HEK293 (cell line): ENCODE measurements at regions not wholly inside any gene's neighbourhood (a gene's known extent, or its start where the extent isn't known, plus 50 kb on each side); places are given as distances from the start of the nearest gene placed in this dataset.

Source experiments
- CTCF ChIP-seq: fragments of 450-650 bp; formaldehyde crosslinking; IDR thresholded peaks from 2 replicates; pipeline ENCODE4 v1.5.1; 2016; ENCODE audit warnings: missing biosample characterization, missing genetic modification characterization
- MYNN ChIP-seq: fragments of 450-650 bp; formaldehyde crosslinking; IDR thresholded peaks from 2 replicates; pipeline ENCODE4 v1.5.1; 2016; ENCODE audit warnings: missing biosample characterization, missing genetic modification characterization, borderline replicate concordance
- REST ChIP-seq: fragments of 450-650 bp; formaldehyde crosslinking; IDR thresholded peaks from 2 replicates; pipeline ENCODE4 v1.5.1; 2016; ENCODE audit warnings: missing biosample characterization, missing genetic modification characterization
- SCRT1 ChIP-seq: fragments of 450-650 bp; formaldehyde crosslinking; IDR thresholded peaks from 2 replicates; pipeline ENCODE4 v1.5.1; 2016; ENCODE audit warnings: missing biosample characterization, missing genetic modification characterization, borderline replicate concordance
- SCRT2 ChIP-seq: fragments of 450-650 bp; formaldehyde crosslinking; IDR thresholded peaks from 2 replicates; pipeline ENCODE4 v1.5.1; 2016; ENCODE audit warnings: missing biosample characterization, missing genetic modification characterization
- ZBTB17 ChIP-seq: fragments of 450-650 bp; formaldehyde crosslinking; IDR thresholded peaks from 2 replicates; pipeline ENCODE4 v1.5.1; 2016; ENCODE audit warnings: missing biosample characterization, missing genetic modification characterization
- ZBTB26 ChIP-seq: fragments of 450-650 bp; formaldehyde crosslinking; optimal IDR thresholded peaks from 2 replicates; pipeline ENCODE3; 2016; ENCODE audit warnings: missing biosample characterization, mild to moderate bottlenecking, missing genetic modification characterization
- ZNF629 ChIP-seq: fragments of 450-650 bp; formaldehyde crosslinking; IDR thresholded peaks from 2 replicates; pipeline ENCODE4 v1.5.1; 2017; ENCODE audit warnings: missing biosample characterization, missing genetic modification characterization
- ZSCAN23 ChIP-seq: fragments of 450-650 bp; formaldehyde crosslinking; IDR thresholded peaks from 2 replicates; pipeline ENCODE4 v1.5.1; 2016; ENCODE audit warnings: missing biosample characterization, missing genetic modification characterization

- TF ChIP-seq CTCF (tag by site-specific recombination) (no peak), ZNF629 (tag by site-specific recombination) (no peak), ZBTB26 (tag by site-specific recombination) (no peak), ZSCAN23 (tag by site-specific recombination) (no peak), SCRT2 (tag by site-specific recombination) (no peak), SCRT1 (no peak), ZBTB17 (tag by site-specific recombination) (no peak), MYNN (tag by site-specific recombination) (no peak), REST (no peak)
Observed at GRCh38 chr13:62209529-62209928, 793.9 kb upstream of the PCDH20 start.
